ENCODE measurements at regions not wholly inside any gene's neighbourhood (a gene's known extent, or its start where the extent isn't known, plus 50 kb on each side); places are given as distances from the start of the nearest gene placed in this dataset.

GRCh38 chr5:37916525-37916924 is 76.7 kb upstream of the GDNF start:
- TF ChIP-seq CTCF (IDR thresholded peaks at IDR 0.05; ENCODE audit: low read depth, low read length, poor library complexity, severe bottlenecking) (no peak), EZH2phosphoT487 (IDR thresholded peaks at IDR 0.05; ENCODE audit: borderline replicate concordance, low read length) (no peak)

Data from DOHH2 (cell line).